Gastrocnemius medialis (tissue), 4 donors: ENCODE measurements at regions not wholly inside any gene's neighbourhood (a gene's known extent, or its start where the extent isn't known, plus 50 kb on each side); places are given as distances from the start of the nearest gene placed in this dataset.

Source experiments
- ATAC-seq, 2 donors: fragments of 150-250 bp; one replicate each; pipeline ENCODE4 v1.9.1; 2016
- DNase-seq, 2 donors: peaks; one replicate each; pipeline ENCODE4 v3.0.0-alpha.2; 2019
- H3K27ac ChIP-seq, 4 donors: fragments of 200-600 bp; sonication (generic); 1 replicate in 1 of 4; 2 replicates in 3 of 4; pipeline ENCODE4 v1.5.1; 2016 to 2018; ENCODE audit warnings: mild to moderate bottlenecking in 2 of 4, moderate library complexity in 1 of 4
- H3K27me3 ChIP-seq, 3 donors: fragments of 200-600 bp; sonication (generic) in 2 of 3; 1 replicate in 1 of 3; 2 replicates in 2 of 3; pipeline versions ENCODE4 v1.5.1 to v1.6.0; 2016 to 2019; ENCODE audit warnings: mild to moderate bottlenecking in 1 of 3, moderate library complexity in 1 of 3
- H3K36me3 ChIP-seq, 2 donors: fragments of 200-600 bp; sonication (generic) in 1 of 2; one replicate each; pipeline ENCODE4 v1.5.1; 2017 to 2018
- H3K4me1 ChIP-seq, 2 donors: fragments of 200-600 bp; sonication (generic) in 1 of 2; one replicate each; pipeline ENCODE4 v1.5.1; 2016 to 2017; ENCODE audit warnings: mild to moderate bottlenecking in 2 of 2
- H3K4me3 ChIP-seq, 4 donors: fragments of 200-600 bp; sonication (generic) in 3 of 4; 1 replicate in 1 of 4; 2 replicates in 3 of 4; pipeline ENCODE4 v1.5.1; 2016 to 2019; ENCODE audit warnings: mild to moderate bottlenecking in 2 of 4
- H3K9me3 ChIP-seq, 3 donors: fragments of 200-600 bp; sonication (generic) in 2 of 3; 1 replicate in 1 of 3; 2 replicates in 2 of 3; pipeline ENCODE4 v1.5.1; 2016 to 2019
- POLR2A ChIP-seq, 2 donors: fragments of 450-650 bp; IDR thresholded peaks; one replicate each; pipeline ENCODE4 v1.6.1; 2017; ENCODE audit warnings: antibody characterized with exemption in 2 of 2, mild to moderate bottlenecking in 2 of 2, moderate library complexity in 2 of 2
- in situ Hi-C, 4 donors: fragments of 200-750 bp; cut with MboI; loops; one replicate each; pipeline versions ENCODE4 v1.15.0 to v1.8.0; 2017; ENCODE audit warnings: low sequenced_read_pairs in 4 of 4
- intact Hi-C: fragments of 100-400 bp; cut with DNase I; formaldehyde crosslinking; loops from one replicate; pipeline ENCODE4 v1.15.1; 2023; ENCODE audit warnings: low total_unique reads
- TF ChIP-seq, protein P1 (sequence below), 5 experiments: fragments of 450-650 bp in 3 of 5; fragments of 200-600 bp in 2 of 5; sonication (generic) in 2 of 5; IDR thresholded peaks in 4 of 5; conservative IDR thresholded peaks in 1 of 5; 1 replicate in 4 of 5; 2 replicates in 1 of 5; pipeline ENCODE4 v1.5.1; 2016 to 2019; ENCODE audit warnings: antibody characterized with exemption in 5 of 5, mild to moderate bottlenecking in 3 of 5, moderate library complexity in 3 of 5

DNA sequence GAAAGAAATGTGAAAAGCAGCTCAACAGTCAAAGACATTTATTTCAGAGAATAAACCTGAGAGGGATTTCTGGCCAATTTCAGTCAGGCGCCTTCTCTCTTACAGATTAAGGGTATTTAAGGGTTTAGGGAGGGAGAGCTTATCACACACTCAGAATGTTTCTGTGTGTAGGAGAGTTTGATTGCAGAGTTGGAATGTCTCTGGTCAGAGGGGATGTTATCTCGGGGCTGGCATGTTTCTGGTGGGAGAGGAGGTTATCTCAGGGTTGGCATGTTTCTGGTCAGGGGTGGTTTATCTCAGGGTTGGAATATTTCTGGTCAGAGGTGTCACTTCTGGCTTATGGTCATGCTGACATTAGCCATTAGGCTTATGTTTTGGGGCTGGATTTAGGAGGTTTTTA is 1920.5 kb upstream of the PCDH7 start:
- ATAC-seq, result no peak
- in situ Hi-C loops, result no loop called here

DNA sequence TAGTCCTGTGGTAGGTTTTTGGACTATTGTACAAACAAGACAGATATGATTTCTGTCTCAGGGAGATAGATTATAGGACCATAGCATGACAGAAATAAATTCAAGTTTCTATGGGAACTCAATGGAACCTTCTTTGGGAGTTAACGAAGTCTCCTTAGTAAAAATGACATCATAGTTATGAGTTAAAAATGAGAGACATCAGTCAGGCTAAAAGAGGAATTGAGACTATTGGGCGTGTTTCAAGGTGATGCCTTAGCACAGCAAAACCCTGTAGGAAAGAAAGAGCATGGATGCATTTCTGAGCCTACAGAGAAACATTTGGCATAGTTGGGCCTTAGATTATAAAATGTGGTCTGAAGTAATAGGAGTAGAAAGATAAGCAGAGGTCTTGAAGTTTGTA is 1909.1 kb upstream of the PCDH7 start:
- intact Hi-C loops, result no loop called here
- Histone ChIP-seq H3K27ac (no peak overlapping the region), H3K4me1 (no peaks in the 10 kb centered on the region), H3K4me3 (no peak overlapping the region), H3K9me3 (no peaks in the 10 kb centered on the region), H3K36me3 (no peaks in the 10 kb centered on the region), H3K27me3 (no peaks in the 10 kb centered on the region)
- ATAC-seq, result no peak
- in situ Hi-C loops, result no loop called here
- TF ChIP-seq, protein P1, sequence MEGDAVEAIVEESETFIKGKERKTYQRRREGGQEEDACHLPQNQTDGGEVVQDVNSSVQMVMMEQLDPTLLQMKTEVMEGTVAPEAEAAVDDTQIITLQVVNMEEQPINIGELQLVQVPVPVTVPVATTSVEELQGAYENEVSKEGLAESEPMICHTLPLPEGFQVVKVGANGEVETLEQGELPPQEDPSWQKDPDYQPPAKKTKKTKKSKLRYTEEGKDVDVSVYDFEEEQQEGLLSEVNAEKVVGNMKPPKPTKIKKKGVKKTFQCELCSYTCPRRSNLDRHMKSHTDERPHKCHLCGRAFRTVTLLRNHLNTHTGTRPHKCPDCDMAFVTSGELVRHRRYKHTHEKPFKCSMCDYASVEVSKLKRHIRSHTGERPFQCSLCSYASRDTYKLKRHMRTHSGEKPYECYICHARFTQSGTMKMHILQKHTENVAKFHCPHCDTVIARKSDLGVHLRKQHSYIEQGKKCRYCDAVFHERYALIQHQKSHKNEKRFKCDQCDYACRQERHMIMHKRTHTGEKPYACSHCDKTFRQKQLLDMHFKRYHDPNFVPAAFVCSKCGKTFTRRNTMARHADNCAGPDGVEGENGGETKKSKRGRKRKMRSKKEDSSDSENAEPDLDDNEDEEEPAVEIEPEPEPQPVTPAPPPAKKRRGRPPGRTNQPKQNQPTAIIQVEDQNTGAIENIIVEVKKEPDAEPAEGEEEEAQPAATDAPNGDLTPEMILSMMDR (IDR thresholded peaks at IDR 0.05 in 4 of 5, conservative IDR thresholded peaks at IDR 0.05 in 1 of 5), result no peak
- no peak for TF ChIP-seq POLR2A (IDR thresholded peaks at IDR 0.05)
- DNase-seq, result no peak

More for the DNA sequence above, 1920.5 kb upstream of the PCDH7 start:
- Histone ChIP-seq H3K27ac (no peak overlapping the region), H3K4me3 (no peak overlapping the region), H3K36me3 (no peaks in the 10 kb centered on the region), H3K27me3 (no peaks in the 10 kb centered on the region), H3K9me3 (no peaks in the 10 kb centered on the region), H3K4me1 (no peaks in the 10 kb centered on the region)
- TF ChIP-seq, protein P1 (IDR thresholded peaks at IDR 0.05 in 4 of 5, conservative IDR thresholded peaks at IDR 0.05 in 1 of 5), result no peak
- no peak for TF ChIP-seq POLR2A (IDR thresholded peaks at IDR 0.05)
- intact Hi-C loops, result no loop called here
- DNase-seq, result no peak

DNA sequence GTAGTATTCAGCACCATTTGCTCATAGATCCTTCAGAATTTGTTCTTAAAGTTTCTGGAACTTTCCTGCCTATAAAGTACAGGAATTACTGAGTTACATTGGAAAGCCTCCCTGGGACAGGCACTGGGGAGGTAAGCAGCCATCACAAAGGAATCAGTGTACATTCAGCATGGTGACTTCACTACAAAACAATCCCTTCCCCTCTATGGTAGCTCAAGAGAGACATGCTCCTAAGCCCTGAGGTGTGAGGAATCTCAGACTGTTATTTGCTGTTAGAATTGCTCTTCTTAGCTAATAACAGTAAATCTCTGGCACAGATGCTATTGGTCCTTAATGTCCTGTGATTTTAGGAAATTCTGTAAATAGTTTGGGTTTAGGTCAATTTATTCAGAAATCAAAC is 1898.0 kb upstream of the PCDH7 start:
- no peaks in the 10 kb centered on the region for H3K36me3 ChIP-seq
- in situ Hi-C loops, result no loop called here
- no peak for TF ChIP-seq POLR2A (IDR thresholded peaks at IDR 0.05)
- TF ChIP-seq, protein P1 (IDR thresholded peaks at IDR 0.05 in 4 of 5, conservative IDR thresholded peaks at IDR 0.05 in 1 of 5), result no peak
- H3K9me3 ChIP-seq, result no peaks in the 10 kb centered on the region
- no peak overlapping the region for H3K4me3 ChIP-seq
- DNase-seq (no peak), ATAC-seq (no peak)
- no peaks in the 10 kb centered on the region for H3K4me1 ChIP-seq
- H3K27me3 ChIP-seq, result no peaks in the 10 kb centered on the region
- intact Hi-C loops, result no loop called here
- no peak overlapping the region for H3K27ac ChIP-seq

DNA sequence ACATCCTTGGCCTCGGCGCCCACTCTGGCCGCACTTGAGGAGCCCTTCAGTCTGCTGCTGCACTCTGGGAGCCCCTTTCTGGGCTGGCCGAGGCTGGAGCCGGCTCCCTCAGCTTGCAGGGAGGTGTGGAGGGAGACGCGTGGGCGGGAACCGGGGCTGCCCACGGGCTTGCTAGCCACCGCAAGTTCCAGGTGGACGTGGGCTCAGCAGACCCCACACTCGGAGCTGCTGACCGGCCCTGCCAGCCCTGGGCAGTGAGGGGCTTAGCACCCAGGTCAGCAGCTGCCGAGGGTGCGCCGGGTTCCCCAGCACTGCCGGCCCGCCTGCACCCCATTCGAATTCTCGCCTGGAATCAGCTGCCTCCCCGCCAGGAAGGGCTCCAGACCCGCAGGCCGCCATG is 1892.3 kb upstream of the PCDH7 start:
- Histone ChIP-seq H3K4me1 (no peaks in the 10 kb centered on the region), H3K27me3 (no peaks in the 10 kb centered on the region), H3K9me3 (no peaks in the 10 kb centered on the region), H3K27ac (no peak overlapping the region), H3K36me3 (no peaks in the 10 kb centered on the region), H3K4me3 (no peak overlapping the region)
- in situ Hi-C loops, result no loop called here
- TF ChIP-seq, protein P1 (IDR thresholded peaks at IDR 0.05 in 4 of 5, conservative IDR thresholded peaks at IDR 0.05 in 1 of 5), result no peak
- TF ChIP-seq POLR2A (IDR thresholded peaks at IDR 0.05), result no peak
- intact Hi-C loops, result no loop called here
- no peak for DNase-seq
- no peak for ATAC-seq

DNA sequence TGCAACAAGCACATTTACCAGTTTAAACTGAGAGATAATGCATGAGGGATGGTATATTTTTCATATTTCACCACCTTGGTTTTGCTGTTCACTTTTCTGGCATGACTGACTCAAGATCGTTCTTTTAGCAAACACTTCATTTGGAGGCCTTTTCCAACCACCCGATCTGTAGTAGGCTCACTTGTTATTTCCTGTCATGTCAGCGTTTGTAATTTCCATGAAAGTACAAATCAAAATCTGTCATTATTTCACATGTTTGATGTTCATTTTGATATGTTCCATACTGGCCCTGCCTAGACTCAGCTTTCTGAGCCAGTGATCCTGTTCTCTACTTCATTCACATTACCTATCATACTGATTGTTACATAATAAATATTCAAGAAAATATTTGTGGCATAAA is 1888.3 kb upstream of the PCDH7 start:
- intact Hi-C loops (no loop called here), in situ Hi-C loops (no loop called here)
- TF ChIP-seq POLR2A (IDR thresholded peaks at IDR 0.05), result no peak
- TF ChIP-seq, protein P1 (IDR thresholded peaks at IDR 0.05 in 4 of 5, conservative IDR thresholded peaks at IDR 0.05 in 1 of 5), result no peak
- no peak for DNase-seq
- no peak overlapping the region for H3K27ac ChIP-seq
- H3K36me3 ChIP-seq, result no peaks in the 10 kb centered on the region
- no peak overlapping the region for H3K4me3 ChIP-seq
- ATAC-seq, result no peak
- no peaks in the 10 kb centered on the region for H3K27me3 ChIP-seq
- H3K4me1 ChIP-seq, result no peaks in the 10 kb centered on the region
- no peaks in the 10 kb centered on the region for H3K9me3 ChIP-seq
